BLaER1 (cell line): ENCODE measurements at regions not wholly inside any gene's neighbourhood (a gene's known extent, or its start where the extent isn't known, plus 50 kb on each side); places are given as distances from the start of the nearest gene placed in this dataset.

Experiments
- H3K27ac ChIP-seq: shearing (Covaris generic); formaldehyde crosslinking; 2 replicates; pipeline ENCODE4 v1.8.1; 2022
- H3K27me3 ChIP-seq: shearing (Covaris generic); formaldehyde crosslinking; 2 replicates; pipeline ENCODE4 v1.8.1; 2022
- H3K36me3 ChIP-seq: shearing (Covaris generic); formaldehyde crosslinking; 2 replicates; pipeline ENCODE4 v1.8.1; 2022
- H3K4me1 ChIP-seq: shearing (Covaris generic); formaldehyde crosslinking; 2 replicates; pipeline ENCODE4 v1.8.1; 2022
- H3K4me2 ChIP-seq: shearing (Covaris generic); formaldehyde crosslinking; 2 replicates; pipeline ENCODE4 v1.8.1; 2022
- H3K4me3 ChIP-seq: shearing (Covaris generic); formaldehyde crosslinking; 2 replicates; pipeline ENCODE4 v1.8.1; 2022
- H3K9ac ChIP-seq: shearing (Covaris generic); formaldehyde crosslinking; 2 replicates; pipeline ENCODE4 v1.8.1; 2022
- H3K9me3 ChIP-seq: shearing (Covaris generic); formaldehyde crosslinking; 2 replicates; pipeline ENCODE4 v1.8.1; 2022
- H4K20me1 ChIP-seq: shearing (Covaris generic); formaldehyde crosslinking; 2 replicates; pipeline ENCODE4 v1.8.1; 2022
- Cebpa-rat ChIP-seq: shearing (Covaris generic); IDR thresholded peaks from 2 replicates; pipeline ENCODE4 v1.8.1; 2022

GRCh38 chr1:14520514-14521163, 77.8 kb upstream of the KAZN start:
- no peak overlapping the region for H3K9ac ChIP-seq
- no peak overlapping the region for H3K4me2 ChIP-seq

GRCh38 chr1:14521622-14522021, 76.9 kb upstream of the KAZN start:
- Histone ChIP-seq H3K27ac (no peak overlapping the region), H3K4me1 (peaks cover 8% of the 10 kb centered on the region)
- no peak for TF ChIP-seq Cebpa-rat

More at GRCh38 chr1:14520514-14521163, 77.8 kb upstream of the KAZN start:
- TF ChIP-seq Cebpa-rat = no peak
- Histone ChIP-seq H3K36me3 (no peaks in the 10 kb centered on the region), H3K4me1 (peaks cover 8% of the 10 kb centered on the region), H3K4me3 (no peak overlapping the region), H4K20me1 (no peaks in the 10 kb centered on the region), H3K27ac (no peak overlapping the region), H3K9me3 (no peaks in the 10 kb centered on the region), H3K27me3 (no peaks in the 10 kb centered on the region)

GRCh38 chr1:14522077-14522925, 76.2 kb upstream of the KAZN start:
- Histone ChIP-seq H3K27me3 (no peaks in the 10 kb centered on the region), H3K4me1 (peaks cover 8% of the 10 kb centered on the region), H3K9me3 (no peaks in the 10 kb centered on the region), H4K20me1 (no peaks in the 10 kb centered on the region), H3K36me3 (no peaks in the 10 kb centered on the region), H3K4me3 (no peak overlapping the region), H3K27ac (no peak overlapping the region), H3K4me2 (no peak overlapping the region), H3K9ac (no peak overlapping the region)
- no peak for TF ChIP-seq Cebpa-rat

More at GRCh38 chr1:14521622-14522021, 76.9 kb upstream of the KAZN start:
- Histone ChIP-seq H3K27me3 (no peaks in the 10 kb centered on the region), H3K9ac (no peak overlapping the region), H3K4me2 (peak overlapping the region; percentile 0; the same call in 1 of the 2 replicates), H3K36me3 (no peaks in the 10 kb centered on the region), H4K20me1 (no peaks in the 10 kb centered on the region), H3K4me3 (no peak overlapping the region), H3K9me3 (no peaks in the 10 kb centered on the region)

- Histone ChIP-seq H3K9me3 (no peaks in the 10 kb centered on the region), H3K9ac (no peak overlapping the region), H3K36me3 (no peaks in the 10 kb centered on the region), H3K27me3 (no peaks in the 10 kb centered on the region), H3K4me2 (no peak overlapping the region), H4K20me1 (no peaks in the 10 kb centered on the region), H3K4me3 (no peak overlapping the region), H3K27ac (no peak overlapping the region), H3K4me1 (peaks cover 8% of the 10 kb centered on the region)
- no peak for TF ChIP-seq Cebpa-rat
Observed at GRCh38 chr1:14522926-14523241, 75.6 kb upstream of the KAZN start.

GRCh38 chr1:14524826-14525636, 73.5 kb upstream of the KAZN start:
- Histone ChIP-seq H3K9ac (no peak overlapping the region), H3K4me3 (no peak overlapping the region), H3K4me2 (no peak overlapping the region), H3K27me3 (no peaks in the 10 kb centered on the region), H3K27ac (no peak overlapping the region), H3K9me3 (no peaks in the 10 kb centered on the region), H4K20me1 (no peaks in the 10 kb centered on the region), H3K36me3 (no peaks in the 10 kb centered on the region), H3K4me1 (peaks cover 8% of the 10 kb centered on the region)
- no peak for TF ChIP-seq Cebpa-rat

- TF ChIP-seq Cebpa-rat = no peak
- H3K27ac ChIP-seq = no peak overlapping the region
- H3K27me3 ChIP-seq = no peaks in the 10 kb centered on the region
Observed at GRCh38 chr1:14529475-14529874, 69.0 kb upstream of the KAZN start.

GRCh38 chr1:14531519-14531918, 67.0 kb upstream of the KAZN start:
- no peak for TF ChIP-seq Cebpa-rat
- H3K27ac ChIP-seq = no peak overlapping the region
- no peaks in the 10 kb centered on the region for H4K20me1 ChIP-seq
- H3K36me3 ChIP-seq = no peaks in the 10 kb centered on the region
- no peaks in the 10 kb centered on the region for H3K4me1 ChIP-seq
- H3K27me3 ChIP-seq = no peaks in the 10 kb centered on the region
- no peaks in the 10 kb centered on the region for H3K9me3 ChIP-seq
- no peak overlapping the region for H3K4me3 ChIP-seq
- no peak overlapping the region for H3K9ac ChIP-seq
- no peak overlapping the region for H3K4me2 ChIP-seq

More at GRCh38 chr1:14529475-14529874, 69.0 kb upstream of the KAZN start:
- Histone ChIP-seq H4K20me1 (no peaks in the 10 kb centered on the region), H3K9me3 (no peaks in the 10 kb centered on the region), H3K4me2 (no peak overlapping the region), H3K36me3 (no peaks in the 10 kb centered on the region), H3K4me3 (no peak overlapping the region), H3K4me1 (no peaks in the 10 kb centered on the region), H3K9ac (no peak overlapping the region)

GRCh38 chr1:14535619-14536355, 62.7 kb upstream of the KAZN start:
- H3K27me3 ChIP-seq = no peaks in the 10 kb centered on the region
- H3K4me3 ChIP-seq = no peak overlapping the region
- H3K9ac ChIP-seq = no peak overlapping the region
- no peaks in the 10 kb centered on the region for H3K36me3 ChIP-seq
- H3K9me3 ChIP-seq = no peaks in the 10 kb centered on the region
- TF ChIP-seq Cebpa-rat = no peak
- peaks cover 15% of the 10 kb centered on the region for H3K4me1 ChIP-seq
- no peak overlapping the region for H3K4me2 ChIP-seq
- H4K20me1 ChIP-seq = no peaks in the 10 kb centered on the region
- H3K27ac ChIP-seq = no peak overlapping the region

GRCh38 chr1:14538335-14538734, 60.1 kb upstream of the KAZN start:
- H3K36me3 ChIP-seq = no peaks in the 10 kb centered on the region
- no peaks in the 10 kb centered on the region for H3K27me3 ChIP-seq
- no peak overlapping the region for H3K4me3 ChIP-seq
- no peak for TF ChIP-seq Cebpa-rat
- H3K9me3 ChIP-seq = no peaks in the 10 kb centered on the region
- H4K20me1 ChIP-seq = no peaks in the 10 kb centered on the region
- peaks cover 25% of the 10 kb centered on the region for H3K4me1 ChIP-seq
- no peak overlapping the region for H3K4me2 ChIP-seq
- H3K27ac ChIP-seq = no peak overlapping the region
- H3K9ac ChIP-seq = no peak overlapping the region
